NCI-H345 treated with DMSO at 0.1 percent for 48 hours (cell line): ENCODE measurements at regions not wholly inside any gene's neighbourhood (a gene's known extent, or its start where the extent isn't known, plus 50 kb on each side); places are given as distances from the start of the nearest gene placed in this dataset.
"Not testable (repeated sequence)": the region's sequence is repeated elsewhere in the genome, so short reads cannot be mapped to it uniquely, and the experiment has no call there.

Experiments used
- DNase-seq: peaks from one replicate; lab custom pipeline; 2025; ENCODE audit not compliant: unreplicated experiment; lab: John Stamatoyannopoulos, UW

DNA sequence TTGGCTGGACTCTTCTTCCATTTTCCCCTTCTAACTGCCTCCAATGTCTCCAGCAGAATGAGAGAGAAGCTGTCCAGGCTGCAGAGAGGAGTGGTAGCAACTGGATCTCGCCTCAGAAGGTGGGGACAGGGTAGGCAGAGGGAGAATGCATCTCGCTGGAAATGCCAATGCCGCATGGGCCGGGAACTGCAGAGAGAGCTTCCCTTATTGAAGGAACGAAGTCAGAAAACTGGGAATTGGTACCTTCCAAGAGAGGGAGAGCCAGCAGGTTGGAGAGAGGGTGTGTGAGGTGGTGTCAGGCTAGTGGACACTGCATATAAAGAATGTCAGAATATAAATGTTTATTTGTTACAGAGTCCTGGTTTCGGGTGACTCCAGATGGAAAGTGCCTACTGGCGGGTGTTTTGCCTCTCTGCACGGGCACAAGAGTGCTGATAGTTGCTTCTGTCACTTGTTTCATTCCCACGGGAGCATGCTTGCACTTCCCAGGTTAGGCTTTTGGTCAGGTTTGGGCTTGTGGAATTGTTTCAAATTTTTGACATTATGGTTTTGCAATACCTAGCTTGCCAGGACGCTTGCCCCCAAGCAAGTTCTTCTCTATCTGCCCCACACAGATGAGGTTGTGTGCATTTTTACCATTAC lies 156.8 kb upstream of the STS start:
- DNase-seq: no peak

DNA sequence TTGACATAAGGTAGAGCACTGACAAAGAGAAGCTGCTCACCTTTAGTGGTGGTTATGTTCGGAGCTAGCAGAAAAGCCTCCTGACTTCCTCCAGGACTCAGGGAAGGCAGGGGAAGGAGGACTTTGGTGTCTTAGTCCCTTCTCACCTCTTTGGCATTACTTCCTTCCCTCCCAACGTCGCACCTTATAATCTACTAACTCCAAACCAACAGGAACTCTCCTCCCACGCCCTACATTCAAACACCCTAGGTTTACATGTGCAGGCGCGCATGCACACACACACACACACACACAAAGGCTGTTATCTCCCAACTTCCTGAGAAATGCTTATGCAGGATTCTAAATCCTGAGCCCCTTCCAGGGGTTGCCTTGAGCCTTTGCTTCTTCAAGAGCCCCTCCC lies 157.7 kb upstream of the STS start:
- DNase-seq: no peak

GRCh38 chrX:6988694-6989093 lies 158.8 kb upstream of the STS start:
- DNase-seq: not testable (repeated sequence)

- DNase-seq: no peak
Observed at GRCh38 chrX:6986915-6987314, 160.6 kb upstream of the STS start.

- DNase-seq: no peak
Observed at GRCh38 chrX:6985537-6985936, 162.0 kb upstream of the STS start.

- no peak for DNase-seq
Observed at GRCh38 chrX:6983207-6983955, 164.1 kb upstream of the STS start.

GRCh38 chrX:6981718-6982406 lies 165.7 kb upstream of the STS start:
- DNase-seq: no peak

GRCh38 chrX:6980981-6981380 lies 166.5 kb upstream of the STS start:
- no peak for DNase-seq

DNA sequence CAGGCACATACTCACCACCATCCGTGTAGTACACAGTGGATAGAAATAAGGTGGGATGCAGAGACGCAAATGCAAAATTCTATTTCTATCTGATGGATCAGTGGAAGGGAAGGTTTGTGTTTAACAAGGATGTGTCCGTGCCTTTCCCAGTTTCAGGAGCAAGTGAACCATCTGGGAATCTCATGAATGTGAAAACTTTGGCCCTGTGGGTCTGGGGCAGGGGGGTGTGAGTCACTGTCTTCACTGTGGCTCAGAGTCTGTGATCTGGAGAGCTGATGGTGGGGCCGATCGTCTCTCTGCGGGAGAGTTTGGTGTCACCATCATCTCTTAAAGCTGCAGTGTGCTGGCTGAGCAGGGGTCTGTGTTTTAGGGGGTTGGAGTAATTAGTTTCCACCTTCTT lies 179.3 kb upstream of the STS start:
- DNase-seq: no peak

DNA sequence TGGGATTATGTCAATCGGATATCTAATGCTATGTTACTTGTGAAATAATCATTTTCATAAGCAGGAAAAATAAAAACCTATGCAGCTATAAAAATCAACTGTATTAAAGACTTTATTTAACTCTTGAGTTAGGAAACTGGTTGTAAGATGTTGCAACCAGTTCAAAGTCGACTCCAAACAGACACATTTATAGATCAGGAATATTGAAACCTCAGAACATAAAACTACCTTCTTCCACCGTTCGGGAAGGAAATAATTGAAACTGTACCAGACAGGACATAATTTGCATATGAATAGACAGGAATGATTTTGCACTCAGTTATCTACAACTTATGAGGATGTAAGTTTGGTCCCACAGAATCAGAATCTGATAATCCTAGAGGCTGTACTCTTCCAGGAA lies 181.8 kb upstream of the STS start:
- no peak for DNase-seq

DNA sequence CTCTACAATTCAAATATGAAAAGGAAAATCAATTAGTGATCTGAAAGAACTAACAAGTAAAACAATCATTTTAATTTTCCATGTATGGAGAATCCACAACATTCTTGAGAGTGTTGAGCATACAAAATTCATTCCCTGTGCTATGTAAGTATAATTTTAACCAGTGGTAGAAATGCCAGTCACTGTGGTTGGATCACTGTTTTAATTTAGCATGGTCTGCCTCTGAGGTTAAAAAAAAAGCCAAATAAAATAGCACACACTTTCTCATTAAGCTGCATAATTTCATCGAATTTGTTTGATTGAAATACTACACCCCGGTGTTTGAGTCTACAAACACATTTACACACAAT lies 185.5 kb upstream of the STS start:
- no peak for DNase-seq

- DNase-seq: no peak
Observed at GRCh38 chrX:6961286-6962005, 186.1 kb upstream of the STS start.

GRCh38 chrX:6959006-6959405 lies 188.5 kb upstream of the STS start:
- no peak for DNase-seq

- no peak for DNase-seq
Observed at GRCh38 chrX:6954836-6955235, 192.7 kb upstream of the STS start.

DNA sequence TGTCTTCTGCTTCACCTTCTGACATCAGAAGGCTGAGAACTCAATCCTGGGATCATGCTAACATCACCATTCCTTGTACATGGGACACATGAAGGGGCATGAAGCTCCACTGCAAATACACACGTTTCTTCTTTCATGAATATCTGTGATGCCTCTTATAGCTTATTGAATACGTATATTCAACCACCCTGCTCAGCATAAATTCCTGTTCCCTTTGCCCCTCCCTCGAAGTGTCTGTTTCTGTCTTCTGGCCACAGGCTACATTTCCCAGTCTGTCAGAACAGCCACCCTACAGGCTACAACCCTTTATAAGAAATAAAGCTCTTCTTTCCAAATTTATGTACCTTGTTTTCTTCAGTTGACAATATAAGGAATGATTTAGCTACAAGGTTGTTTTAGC lies 201.3 kb upstream of the STS start:
- no peak for DNase-seq

DNA sequence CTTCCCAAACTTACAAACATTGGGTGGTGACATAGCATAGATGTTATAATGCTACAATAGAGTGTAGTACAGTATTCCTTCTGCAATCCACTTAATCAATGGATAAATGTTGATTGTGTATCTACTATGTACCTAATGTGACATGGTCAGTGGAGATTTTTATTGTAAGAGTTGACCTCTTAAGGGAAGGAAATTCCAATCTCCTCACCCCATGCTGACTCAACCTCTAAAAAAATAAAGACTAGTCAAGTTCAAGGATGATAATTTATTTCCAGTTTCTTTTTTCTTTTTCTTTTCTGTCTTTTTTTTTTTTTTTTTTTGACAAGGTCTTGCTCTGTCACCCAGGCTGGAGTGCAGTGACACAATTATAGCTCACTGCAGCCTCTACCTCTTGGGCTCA lies 206.5 kb upstream of the STS start:
- DNase-seq: no peak

DNA sequence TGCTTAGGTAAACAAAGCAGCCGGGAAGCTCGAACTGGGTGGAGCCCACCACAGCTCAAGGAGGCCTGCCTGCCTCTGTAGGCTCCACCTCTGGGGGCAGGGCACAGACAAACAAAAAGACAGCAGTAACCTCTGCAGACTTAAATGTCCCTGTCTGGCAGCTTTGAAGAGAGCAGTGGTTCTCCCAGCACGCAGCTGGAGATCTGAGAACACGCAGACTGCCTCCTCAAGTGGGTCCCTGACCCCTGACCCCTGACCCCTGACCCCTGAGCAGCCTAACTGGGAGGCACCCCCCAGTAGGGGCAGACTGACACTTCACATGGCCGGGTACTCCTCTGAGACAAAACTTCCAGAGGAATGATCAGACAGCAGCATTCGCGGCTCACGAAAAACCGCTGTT lies 214.6 kb upstream of the STS start:
- not testable (repeated sequence) for DNase-seq

DNA sequence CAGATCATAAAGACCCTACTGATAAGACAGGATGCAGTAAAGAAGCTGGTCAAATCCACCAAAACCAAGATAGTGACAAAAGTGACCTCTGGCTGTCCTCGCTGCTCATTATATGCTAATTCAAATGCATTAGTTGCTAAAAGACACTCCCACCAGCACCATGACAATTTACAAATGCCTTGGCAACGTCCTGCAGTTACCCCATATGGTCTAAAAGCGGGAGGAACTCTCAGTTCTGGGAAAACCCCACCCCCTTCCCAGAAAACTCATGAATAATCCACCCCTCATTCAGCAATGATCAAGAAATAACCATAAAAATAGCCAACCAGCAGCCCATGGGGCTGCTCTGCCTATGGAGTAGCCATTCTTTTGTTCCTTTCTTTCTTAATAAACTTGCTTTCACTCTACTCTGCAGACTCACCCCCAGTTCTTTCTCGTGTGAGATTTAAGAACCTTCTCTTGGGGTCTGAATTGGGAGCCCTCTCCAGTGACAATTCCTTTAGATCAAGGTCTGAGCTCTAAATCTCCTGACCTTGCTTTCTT lies 217.1 kb upstream of the STS start:
- no peak for DNase-seq

GRCh38 chrX:6924443-6925077 lies 223.0 kb upstream of the STS start:
- no peak for DNase-seq

DNA sequence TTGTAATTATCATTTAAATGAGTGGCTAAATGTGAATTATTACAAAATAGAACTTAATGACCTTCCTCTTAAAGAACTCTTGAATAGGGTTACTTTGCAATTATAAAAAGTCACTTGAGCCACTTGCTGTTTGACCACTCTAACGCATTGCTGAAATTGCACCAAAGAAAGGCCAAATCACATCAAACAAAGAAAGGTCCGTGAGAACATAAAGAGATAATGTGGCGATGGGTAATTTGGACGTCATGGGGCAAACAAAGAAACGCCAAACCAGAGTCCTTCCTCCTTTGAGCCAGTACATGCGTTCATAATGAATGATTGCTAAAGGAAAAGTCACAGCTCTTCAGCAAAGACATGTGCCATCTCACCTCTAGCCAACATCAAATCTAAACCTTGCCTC lies 229.8 kb upstream of the STS start:
- no peak for DNase-seq

- no peak for DNase-seq
Observed at GRCh38 chrX:6910218-6910617, 237.3 kb upstream of the STS start.
